ENCODE measurements at regions not wholly inside any gene's neighbourhood (a gene's known extent, or its start where the extent isn't known, plus 50 kb on each side); places are given as distances from the start of the nearest gene placed in this dataset.

GRCh38 chr9:85199866-85200495 lies 530.5 kb downstream of the NTRK2 start:
- no peak for DNase-seq (ENCODE audit: extremely low spot score)
- no peak for TF ChIP-seq CTCF (IDR thresholded peaks at IDR 0.05; ENCODE audit: control extremely low read depth, extremely low read depth, low read depth, missing control alignments)
- ChIA-PET POLR2A (no interaction called here), CTCF (no interaction called here)

GRCh38 chr9:85192750-85193149 lies 523.2 kb downstream of the NTRK2 start:
- ChIA-PET CTCF (interaction anchor here (1.2 kb wide), 1 partner anchor 13 kb away, joined by 4 read pairs; no protein-coding TSS in a partner anchor), POLR2A (no interaction called here)
- no peak for TF ChIP-seq CTCF (IDR thresholded peaks at IDR 0.05; ENCODE audit: control extremely low read depth, extremely low read depth, low read depth, missing control alignments)
- DNase-seq (ENCODE audit: extremely low spot score): no peak

GRCh38 chr9:85186218-85186585 lies 516.7 kb downstream of the NTRK2 start:
- no peak for TF ChIP-seq CTCF (IDR thresholded peaks at IDR 0.05; ENCODE audit: control extremely low read depth, extremely low read depth, low read depth, missing control alignments)
- CTCF ChIA-PET: no interaction called here
- POLR2A ChIA-PET: no interaction called here
- no peak for DNase-seq (ENCODE audit: extremely low spot score)

GRCh38 chr9:85185486-85186217 lies 516.1 kb downstream of the NTRK2 start:
- ChIA-PET CTCF (interaction anchor here (1.2 kb wide), 1 partner anchor 10 kb away, joined by 3 read pairs; no protein-coding TSS in a partner anchor), POLR2A (no interaction called here)
- no peak for TF ChIP-seq CTCF (IDR thresholded peaks at IDR 0.05; ENCODE audit: control extremely low read depth, extremely low read depth, low read depth, missing control alignments)
- no peak for DNase-seq (ENCODE audit: extremely low spot score)

- TF ChIP-seq CTCF (IDR thresholded peaks at IDR 0.05; ENCODE audit: control extremely low read depth, extremely low read depth, low read depth, missing control alignments): no peak
- CTCF ChIA-PET: no interaction called here
- DNase-seq (ENCODE audit: extremely low spot score): no peak
- POLR2A ChIA-PET: no interaction called here
These were observed 512.9 kb downstream of the NTRK2 start for GRCh38 chr9:85182383-85182782.

GRCh38 chr9:85178474-85178873 lies 508.9 kb downstream of the NTRK2 start:
- ChIA-PET POLR2A (no interaction called here), CTCF (interaction anchor here (0.8 kb wide), 1 partner anchor 35 kb away, joined by 3 read pairs; no protein-coding TSS in a partner anchor)
- no peak for TF ChIP-seq CTCF (IDR thresholded peaks at IDR 0.05; ENCODE audit: control extremely low read depth, extremely low read depth, low read depth, missing control alignments)
- DNase-seq (ENCODE audit: extremely low spot score): no peak

Measured in GM10248 (cell line).